ENCODE measurements at regions not wholly inside any gene's neighbourhood (a gene's known extent, or its start where the extent isn't known, plus 50 kb on each side); places are given as distances from the start of the nearest gene placed in this dataset.
"Not testable (repeated sequence)": the region's sequence is repeated elsewhere in the genome, so short reads cannot be mapped to it uniquely, and the experiment has no call there.

DNA sequence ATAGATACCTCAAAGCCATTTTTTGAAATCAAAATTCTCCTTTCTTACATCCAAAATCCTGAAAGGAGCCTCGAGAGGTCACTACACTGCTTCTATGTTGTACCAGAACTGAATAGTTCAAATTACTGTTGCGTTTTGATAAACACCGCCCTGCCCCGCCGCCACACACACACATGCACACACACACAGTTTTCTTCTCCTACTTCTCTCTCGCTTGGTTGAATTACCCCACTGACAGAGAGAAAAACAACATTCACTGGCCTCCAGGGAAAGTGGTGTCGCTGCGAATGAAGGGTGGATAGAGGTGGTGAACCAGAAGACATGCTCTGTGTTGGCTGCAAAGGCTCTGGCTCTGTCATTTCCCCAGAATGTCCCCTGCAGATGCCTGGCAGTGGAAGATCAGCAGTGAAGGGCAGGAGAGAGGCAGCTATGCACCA lies 183.4 kb upstream of the RFC3 start:
- DNase-seq = no peak

DNA sequence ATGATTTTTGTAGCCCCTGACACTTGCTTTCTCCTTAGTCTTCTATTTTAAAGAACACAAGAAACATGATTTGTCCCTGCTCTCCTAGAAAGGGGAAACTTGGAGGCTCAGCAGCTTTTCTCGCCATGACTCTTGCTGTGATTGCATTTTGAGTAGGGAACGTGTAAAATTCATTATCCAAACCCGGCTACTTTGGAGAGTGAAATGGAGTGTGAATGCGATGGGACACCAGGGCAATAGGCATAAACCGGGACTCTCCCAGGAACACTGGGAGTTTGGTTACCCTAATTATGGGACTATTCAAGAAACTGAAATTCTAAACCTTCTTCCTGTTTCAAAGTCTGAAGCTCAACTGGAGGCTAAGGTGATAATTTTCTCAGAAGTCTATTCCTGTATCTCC lies 181.7 kb upstream of the RFC3 start:
- DNase-seq = no peak

DNA sequence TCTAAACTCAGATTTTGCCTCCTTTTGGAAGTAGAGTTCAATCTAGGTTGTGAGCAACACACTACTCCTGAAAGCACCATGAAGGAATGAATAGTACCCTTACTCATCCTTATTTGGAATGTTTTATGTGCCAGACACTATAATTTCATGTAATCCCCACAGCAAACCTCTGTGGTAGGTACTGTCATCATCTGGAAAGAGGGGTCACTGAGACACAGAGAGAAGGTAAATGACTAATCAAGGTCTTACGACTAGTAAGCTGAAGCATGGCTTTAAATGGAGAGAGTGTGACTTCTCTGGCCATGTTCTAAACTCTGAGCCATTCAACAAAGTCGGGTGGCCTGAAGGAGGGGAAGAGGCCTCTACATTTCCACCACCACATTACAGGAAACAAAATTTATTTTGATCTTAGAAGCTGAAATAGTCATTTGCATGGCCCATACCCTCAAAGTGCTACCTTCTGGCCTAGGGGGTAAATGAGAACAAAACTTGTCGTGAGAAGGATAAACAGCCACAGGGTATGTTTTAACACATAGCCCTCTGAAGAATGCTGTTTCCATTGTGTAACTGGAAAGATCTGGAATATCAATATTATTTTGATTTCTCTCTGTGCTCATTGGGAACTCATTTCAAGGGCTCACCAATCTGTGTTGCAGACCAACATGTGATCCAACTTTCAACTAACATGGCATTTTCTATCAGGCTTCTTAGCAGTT lies 180.8 kb upstream of the RFC3 start:
- no peak for DNase-seq

DNA sequence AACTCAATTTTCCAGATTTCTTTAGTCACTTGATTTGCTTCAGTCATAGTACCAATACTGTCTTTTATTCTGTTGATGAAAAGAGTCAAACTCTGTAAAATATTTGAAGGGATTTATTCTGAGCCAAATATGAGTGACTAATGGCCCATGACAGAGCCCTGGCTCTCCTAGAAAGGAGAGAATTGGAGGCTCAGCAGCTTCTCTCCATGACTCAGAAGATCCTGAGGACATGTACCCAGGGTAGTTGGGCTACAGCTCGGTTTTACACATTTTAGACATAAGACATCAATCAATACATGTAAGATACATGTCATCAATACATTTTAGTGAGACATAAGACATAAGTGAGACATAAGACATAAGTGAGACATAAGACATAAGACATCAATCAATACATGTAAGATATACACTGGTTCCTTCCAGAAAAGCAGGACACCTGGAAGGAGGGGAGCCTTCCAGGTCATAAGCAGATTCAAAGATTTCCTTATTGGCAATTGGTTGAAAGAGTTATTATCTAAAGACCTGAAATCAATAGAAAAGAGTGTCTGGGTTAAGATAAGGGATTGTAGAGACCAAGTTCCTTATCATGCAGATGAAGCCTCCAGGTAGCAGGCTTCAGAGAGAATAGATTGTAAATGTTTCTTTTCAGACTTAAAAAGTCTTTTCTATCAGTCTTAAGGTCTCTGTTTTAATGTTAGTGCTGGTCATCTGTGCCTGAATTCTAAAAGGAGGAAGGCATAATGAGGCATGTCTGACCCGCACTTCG lies 179.8 kb upstream of the RFC3 start:
- no peak for DNase-seq

DNA sequence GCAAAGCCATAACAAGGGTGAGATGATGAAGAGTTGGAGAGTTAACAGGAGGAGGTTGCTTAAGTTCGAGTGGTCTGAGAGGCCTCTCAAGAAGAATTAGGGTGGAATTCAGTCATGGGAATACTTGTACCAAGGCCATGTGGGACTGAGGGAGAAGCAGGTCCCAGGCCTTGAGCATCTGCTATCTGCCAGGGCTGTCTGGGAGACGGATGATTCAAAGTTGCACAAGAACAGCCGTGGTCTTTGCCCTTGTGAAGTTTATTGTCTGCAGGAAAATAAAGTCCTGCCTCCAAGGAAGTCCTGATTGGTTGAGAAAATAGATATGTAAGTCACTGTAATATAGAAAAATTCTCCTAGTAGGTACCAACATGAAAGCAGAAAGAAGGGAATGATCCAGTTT lies 178.8 kb upstream of the RFC3 start:
- no peak for DNase-seq

DNA sequence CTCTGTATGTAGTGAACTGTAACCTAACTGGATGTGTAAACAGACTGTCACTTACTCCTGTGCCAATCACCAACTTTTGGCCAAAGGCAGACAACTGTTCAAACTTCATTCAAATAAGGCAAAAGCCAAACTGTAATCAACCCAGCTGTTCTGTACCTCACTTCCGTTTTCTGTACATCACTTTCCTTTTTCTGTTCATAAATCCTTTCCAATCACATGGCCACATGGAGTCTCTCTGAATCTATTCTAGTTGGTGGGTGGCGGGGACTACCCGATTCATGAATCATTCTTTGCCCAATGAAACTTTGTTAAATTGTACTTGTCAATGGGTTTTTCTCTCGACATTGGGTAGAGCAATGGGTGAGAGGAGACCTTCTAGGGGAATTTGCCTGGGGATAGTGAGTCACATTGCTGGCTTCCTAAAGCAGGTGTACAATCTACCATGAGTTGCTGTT lies 178.3 kb upstream of the RFC3 start:
- no peak for DNase-seq

DNA sequence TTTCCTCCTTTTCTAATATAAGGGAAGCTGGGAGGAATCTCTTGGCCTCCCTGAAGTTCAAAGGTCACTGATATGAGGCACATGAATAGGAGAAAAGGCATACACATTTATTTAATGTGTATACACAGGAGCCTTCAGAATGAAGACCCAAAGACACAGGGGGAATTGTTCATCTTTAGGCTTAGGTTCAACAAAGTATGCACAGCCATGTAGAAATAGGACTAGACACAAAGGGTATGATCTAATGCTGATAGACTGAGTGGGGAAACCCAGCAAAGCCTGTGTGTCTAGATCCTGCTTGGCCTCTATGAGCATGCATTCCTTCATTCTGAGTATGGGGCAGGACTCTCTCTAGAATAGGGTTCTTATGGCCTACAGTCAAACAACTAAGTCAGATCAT lies 177.1 kb upstream of the RFC3 start:
- DNase-seq = no peak

DNA sequence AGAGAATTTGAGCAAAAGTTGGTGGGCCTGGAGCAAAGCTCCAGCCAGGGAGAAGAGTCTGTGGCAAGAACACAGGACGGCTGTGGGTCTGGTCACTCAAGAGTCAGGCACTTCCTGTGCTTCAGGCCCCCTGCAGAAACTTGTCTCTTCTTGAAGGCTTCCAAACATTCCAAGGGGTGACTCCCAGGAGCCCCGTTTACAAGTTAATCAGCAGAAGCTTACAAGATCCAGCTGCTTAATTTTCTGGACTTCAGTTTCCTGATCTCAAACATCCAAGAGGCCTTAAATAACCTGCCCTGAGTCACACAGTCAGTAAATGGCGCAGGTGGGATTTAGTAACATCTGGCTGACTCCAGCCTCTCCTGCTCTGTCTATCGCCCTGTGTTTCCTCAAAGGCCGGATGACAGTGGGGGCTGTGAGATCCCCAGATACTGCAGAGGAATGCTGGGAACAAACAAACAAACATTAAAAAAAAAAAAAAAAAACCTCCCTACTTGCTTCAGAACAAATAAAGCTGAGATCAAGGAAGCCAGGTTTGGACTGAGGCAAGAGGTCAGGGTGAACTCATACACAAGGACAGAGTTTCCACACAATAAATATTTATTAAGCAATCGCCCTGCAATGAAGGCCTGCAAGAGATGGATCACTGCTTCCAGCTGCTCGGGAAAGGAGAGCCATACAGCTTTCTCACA lies 175.4 kb upstream of the RFC3 start:
- no peak for DNase-seq

DNA sequence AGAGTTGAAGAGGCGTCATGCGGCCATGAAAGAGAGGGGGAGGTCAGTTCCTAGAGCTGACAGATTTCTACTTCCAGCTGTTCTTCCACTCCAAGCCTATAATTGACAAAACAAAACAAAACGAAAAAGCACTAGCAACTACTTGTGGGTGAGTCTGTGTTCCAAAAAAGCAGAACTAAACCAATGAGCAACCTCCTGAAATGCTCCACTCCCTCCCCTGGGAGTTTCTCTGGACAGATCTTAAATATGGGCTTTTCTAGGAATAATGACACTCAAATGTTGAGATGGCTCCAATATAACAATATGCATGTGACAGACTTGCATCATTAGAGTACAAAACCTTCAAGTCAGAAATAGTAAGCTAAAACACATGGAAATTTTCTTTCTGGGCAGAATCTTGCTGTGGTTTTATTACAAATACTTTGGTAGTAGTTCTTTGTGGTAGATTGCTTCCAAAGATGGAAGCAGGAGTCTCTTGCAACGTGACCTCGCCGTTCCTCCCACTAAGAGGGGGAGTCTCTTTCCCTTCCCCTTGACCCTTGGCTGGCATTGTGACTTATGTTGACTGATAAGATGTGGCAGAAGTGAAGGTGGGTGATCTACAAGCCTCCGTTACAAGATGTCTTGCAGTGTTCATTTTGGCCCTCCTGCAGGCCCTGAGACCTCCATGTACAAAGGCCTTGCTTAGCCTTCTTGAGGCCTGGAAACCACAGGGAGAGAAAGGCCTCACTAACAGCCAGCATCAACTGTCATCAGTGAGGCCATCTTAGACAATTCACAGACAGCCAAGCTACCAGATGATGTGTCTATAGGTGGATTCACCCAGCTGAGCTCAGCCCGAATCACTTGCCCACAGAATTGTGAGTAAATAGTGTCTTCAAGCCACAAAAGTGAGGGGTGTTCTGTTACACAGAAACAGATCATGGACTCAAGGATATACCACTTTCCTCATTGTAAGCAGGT lies 173.1 kb upstream of the RFC3 start:
- no peak for DNase-seq

DNA sequence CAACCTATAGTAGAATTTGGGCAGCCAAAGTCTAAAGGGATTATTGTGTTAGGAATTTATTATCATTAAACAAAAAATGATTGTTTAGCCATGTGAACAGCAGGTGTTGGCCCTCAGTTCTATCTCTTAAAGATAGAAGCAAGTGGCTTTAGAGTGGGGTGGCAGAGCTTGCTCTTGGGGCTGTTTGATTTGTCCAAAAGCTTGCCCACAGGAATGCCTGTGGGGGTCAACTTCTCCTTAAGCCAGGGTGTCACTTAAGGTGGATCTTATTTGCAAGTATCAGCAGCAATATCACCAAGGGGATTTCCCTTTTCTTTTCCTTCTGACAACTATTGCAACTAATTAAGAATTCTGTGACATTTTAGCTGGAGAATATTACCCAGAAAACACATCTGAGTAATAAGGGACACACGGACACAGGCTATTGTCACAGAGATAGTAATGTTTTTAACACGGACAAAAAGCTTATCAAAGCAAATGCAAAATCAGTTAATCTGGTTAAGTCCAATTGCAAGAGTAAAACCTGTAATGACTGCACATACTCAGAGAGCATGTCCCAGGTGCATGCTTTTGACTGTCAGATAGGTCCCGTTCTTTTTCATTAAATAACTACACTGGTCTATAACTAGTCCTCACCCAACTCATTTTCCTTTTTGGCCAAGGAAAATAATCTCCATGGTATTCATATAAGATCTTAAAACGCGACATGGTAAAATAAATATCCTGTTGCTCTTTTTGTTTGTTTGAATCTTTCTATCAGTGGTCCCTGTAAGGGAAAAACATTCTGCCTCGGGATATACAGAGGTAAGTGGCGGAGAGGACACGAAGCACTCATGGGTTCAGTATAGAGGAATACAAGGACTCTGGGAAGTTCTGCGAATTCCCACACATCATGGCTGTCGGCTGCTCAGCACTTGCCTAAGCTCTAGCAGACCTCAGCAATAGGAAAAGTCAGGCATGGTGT lies 172.1 kb upstream of the RFC3 start:
- no peak for DNase-seq

DNA sequence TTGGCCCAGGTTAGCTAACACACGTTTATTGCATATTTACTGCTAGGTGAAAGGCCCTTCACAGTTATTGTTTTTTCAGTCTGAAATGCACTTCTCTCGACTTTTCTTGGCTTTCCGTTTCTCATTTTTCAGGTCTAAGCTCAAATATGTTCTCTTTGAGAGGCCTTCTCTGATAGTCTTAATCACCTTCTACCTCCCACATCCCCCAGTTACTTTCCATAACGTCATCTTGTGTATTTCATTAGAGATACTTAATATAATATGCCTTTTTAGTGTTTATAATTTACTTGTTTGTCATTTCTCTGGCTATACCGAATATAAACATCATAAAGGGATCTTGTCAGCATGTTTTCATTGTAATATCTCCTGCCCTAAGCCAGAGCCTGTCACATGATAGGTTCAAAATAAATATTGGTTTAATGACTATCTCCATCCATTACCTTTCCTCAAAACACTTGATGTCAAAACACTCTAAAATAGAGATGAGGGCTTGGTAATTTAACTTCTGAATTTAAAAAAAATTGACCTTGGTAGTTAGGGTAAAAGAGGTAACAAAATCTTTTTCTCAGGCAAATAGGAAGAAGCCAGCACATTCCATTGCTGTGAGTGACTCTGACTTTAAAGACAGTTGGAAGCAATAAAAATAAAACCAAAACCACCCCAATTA lies 168.6 kb upstream of the RFC3 start:
- no peak for DNase-seq

DNA sequence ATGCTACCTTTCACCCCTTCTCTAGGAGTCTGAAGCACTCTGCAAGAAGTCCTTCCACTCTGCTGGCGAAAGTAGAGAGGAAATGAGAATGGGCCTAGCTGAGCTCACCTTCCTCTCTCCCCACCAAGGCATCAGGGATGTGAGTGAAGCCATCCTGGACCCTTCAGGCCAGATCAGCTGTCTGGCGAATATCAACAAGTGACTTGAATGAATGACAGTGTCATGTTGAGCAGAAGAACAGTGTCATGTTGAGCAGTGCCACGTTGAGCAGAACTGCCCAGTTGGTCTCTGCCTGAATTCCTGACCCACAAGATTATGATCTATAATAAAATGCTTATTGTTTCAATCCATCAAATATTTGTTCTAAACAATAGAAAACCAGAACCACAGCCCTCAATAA lies 166.2 kb upstream of the RFC3 start:
- DNase-seq = no peak

DNA sequence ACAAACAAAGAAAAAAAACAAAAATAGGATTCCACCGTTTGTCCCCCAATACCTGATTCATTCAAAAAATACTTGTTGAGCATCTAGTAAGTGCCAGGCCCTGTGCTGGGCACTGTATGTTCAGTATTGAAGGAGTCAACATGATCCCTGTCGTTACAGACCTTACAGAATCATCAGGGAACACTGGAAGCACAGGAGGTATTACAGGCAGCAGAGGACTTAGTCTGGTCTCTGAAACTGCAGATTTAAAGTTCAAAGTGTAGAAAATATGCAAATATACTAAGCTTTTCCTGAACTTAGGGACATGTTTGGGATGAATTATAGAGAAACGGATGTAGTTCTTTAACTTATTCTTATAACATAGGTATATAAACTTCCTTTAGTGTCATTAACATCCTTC lies 160.7 kb upstream of the RFC3 start:
- no peak for DNase-seq

DNA sequence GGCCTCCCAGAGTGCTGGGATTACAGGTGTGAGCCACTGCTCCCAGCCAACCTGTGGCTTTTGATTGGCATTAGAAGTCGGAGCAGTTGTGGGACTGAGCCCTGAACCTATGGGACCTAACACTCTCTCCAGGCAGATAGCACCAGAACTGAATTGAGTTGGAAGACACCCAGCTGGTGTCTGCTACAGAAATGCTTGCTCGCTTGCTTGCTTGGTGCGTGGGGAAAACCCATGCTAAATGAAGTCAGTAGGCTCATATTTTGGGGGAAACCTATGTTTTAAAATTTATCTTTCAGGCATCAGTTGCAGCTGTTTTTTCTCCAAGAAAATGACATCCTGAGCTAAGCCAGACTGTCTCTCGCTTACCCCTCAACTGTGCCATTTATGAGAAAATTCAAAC lies 158.5 kb upstream of the RFC3 start:
- DNase-seq = no peak

DNA sequence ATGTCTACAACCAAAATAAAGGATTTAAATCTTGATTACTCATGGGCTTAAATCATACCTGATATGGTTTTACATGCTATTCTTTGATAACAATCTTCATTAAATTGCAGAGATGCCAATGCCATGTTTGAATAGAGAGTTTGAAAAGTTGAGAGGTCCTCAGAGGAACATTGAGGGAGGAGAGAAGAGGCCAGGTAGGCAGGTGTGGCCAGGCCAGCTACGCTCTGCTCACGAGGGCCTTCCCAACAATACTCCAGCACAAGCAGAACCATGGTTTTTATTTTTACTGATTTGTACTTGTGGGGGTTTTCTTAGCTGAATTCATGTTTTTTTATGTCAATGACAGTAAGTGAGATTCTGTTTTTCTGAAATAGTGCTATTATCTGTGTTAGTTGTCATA lies 158.1 kb upstream of the RFC3 start:
- no peak for DNase-seq

DNA sequence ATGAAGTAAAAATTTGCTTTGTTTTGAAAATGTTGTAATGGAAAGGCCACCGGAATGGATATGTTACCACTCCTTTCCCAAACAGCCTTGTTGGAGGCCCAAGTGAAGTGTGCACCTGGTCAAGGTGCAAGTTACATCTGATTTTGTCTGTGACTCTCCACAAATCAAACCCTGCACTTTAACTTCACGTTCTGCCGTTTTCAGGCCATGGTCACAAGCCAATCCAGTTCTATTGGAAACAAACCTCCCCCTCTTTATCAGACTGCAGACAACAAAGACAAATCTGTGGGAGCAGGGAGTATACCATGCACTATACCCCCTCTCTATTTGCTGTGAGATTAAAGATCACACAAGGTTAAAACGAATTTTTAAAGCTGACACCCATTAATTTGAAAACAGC lies 155.6 kb upstream of the RFC3 start:
- DNase-seq = no peak

DNA sequence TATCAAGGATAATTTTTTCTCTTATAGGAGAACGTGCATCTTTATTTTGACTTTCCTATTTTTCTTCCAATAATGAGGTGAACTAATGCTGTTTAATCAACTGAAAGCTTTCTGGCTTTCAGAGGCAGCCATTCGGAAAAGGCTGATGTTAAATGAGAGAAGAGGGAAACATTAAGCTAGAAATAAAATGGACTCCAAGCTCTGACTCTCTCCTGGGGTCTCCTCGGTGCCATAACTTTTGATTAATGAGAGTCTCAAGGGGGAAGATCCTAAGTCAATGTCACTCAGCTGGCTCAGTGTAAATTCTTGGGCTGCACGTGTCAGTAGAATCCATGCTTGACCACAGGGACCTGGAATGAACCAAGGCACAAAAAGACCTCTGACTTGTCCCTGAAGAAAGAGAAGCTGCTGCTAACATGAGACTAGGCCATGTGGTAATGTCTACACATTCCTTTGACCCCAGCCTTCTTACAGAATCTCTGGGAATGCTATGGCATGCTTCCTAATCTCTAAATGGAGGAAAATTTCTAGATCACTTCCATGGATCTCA lies 152.2 kb upstream of the RFC3 start:
- no peak for DNase-seq

DNA sequence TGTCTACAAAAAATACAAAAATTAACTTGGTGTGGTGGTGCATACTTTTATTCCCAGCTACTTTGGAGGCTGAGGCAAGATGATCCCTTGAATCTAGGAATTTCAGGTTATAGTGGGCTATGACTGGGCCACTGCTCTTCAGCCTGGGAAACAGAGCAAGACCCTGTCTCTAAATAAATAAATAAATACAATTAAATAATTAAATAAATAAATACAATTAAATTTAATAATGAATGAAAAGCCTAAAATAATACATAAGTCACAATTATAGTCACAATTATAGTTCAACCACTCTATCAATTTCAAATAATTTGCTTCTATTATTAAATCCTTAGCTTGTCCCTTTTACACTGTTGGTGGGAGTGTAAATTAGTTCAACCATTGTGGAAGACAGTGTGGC lies 146.4 kb upstream of the RFC3 start:
- no peak for DNase-seq

DNA sequence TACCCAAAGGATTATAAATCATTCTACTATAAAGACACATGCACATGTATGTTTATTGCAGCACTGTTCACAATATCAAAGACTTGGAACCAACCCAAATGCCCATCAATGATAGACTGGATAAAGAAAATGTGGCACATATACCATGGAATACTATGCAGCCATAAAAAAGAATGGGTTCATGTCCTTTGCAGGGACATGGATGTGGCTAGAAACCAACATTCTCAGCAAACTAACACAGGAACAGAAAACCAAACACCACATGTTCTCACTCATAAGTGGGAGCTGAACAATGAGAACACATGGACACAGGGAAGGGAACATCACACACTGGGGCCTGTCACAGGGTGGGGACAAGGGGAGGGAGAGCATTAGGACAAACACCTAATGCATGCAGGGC lies 145.9 kb upstream of the RFC3 start:
- not testable (repeated sequence) for DNase-seq

All from DMS 273 treated with DMSO at 0.1 percent for 48 hours (cell line).